ENCODE measurements at regions not wholly inside any gene's neighbourhood (a gene's known extent, or its start where the extent isn't known, plus 50 kb on each side); places are given as distances from the start of the nearest gene placed in this dataset.
A peak's percentile ranks its signal among the peaks of the same experiment; 100 is the strongest.

GRCh38 chr6:133754298-133754697, 134.6 kb upstream of the TCF21 start:
- DNase-seq (ENCODE audit: low spot score), result no peak

- peak; percentile 48 for DNase-seq (ENCODE audit: low spot score)
Observed at GRCh38 chr6:133756078-133756695, 132.7 kb upstream of the TCF21 start.

GRCh38 chr6:133757335-133757734, 131.6 kb upstream of the TCF21 start:
- DNase-seq (ENCODE audit: low spot score), result no peak

- no peak for DNase-seq (ENCODE audit: low spot score)
Observed at GRCh38 chr6:133758815-133759335, 130.0 kb upstream of the TCF21 start.

GRCh38 chr6:133759524-133759923, 129.4 kb upstream of the TCF21 start:
- no peak for DNase-seq (ENCODE audit: low spot score)

- peak; percentile 54 for DNase-seq (ENCODE audit: low spot score)
Observed at GRCh38 chr6:133761706-133762105, 127.2 kb upstream of the TCF21 start.

- peak; percentile 66 for DNase-seq (ENCODE audit: low spot score)
Observed at GRCh38 chr6:133764008-133764753, 124.7 kb upstream of the TCF21 start.

- DNase-seq (ENCODE audit: low spot score), result no peak
Observed at GRCh38 chr6:133764754-133765208, 124.1 kb upstream of the TCF21 start.

GRCh38 chr6:133767357-133767970, 121.4 kb upstream of the TCF21 start:
- DNase-seq (ENCODE audit: low spot score), result no peak

GRCh38 chr6:133768656-133769295, 120.1 kb upstream of the TCF21 start:
- no peak for DNase-seq (ENCODE audit: low spot score)

- DNase-seq (ENCODE audit: low spot score), result no peak
Observed at GRCh38 chr6:133769463-133769862, 119.5 kb upstream of the TCF21 start.

GRCh38 chr6:133772567-133772966, 116.3 kb upstream of the TCF21 start:
- no peak for DNase-seq (ENCODE audit: low spot score)

- no peak for DNase-seq (ENCODE audit: low spot score)
Observed at GRCh38 chr6:133773776-133774175, 115.1 kb upstream of the TCF21 start.

- peak; percentile 52 for DNase-seq (ENCODE audit: low spot score)
Observed at GRCh38 chr6:133774356-133774755, 114.6 kb upstream of the TCF21 start.

- DNase-seq (ENCODE audit: low spot score), result peak; percentile 74
Observed at GRCh38 chr6:133778414-133779130, 110.3 kb upstream of the TCF21 start.

GRCh38 chr6:133779916-133780695, 108.8 kb upstream of the TCF21 start:
- DNase-seq (ENCODE audit: low spot score), result no peak

GRCh38 chr6:133786016-133786415, 102.9 kb upstream of the TCF21 start:
- DNase-seq (ENCODE audit: low spot score), result no peak

GRCh38 chr6:133787122-133787521, 101.8 kb upstream of the TCF21 start:
- DNase-seq (ENCODE audit: low spot score), result no peak

- DNase-seq (ENCODE audit: low spot score), result no peak
Observed at GRCh38 chr6:133787859-133788505, 100.9 kb upstream of the TCF21 start.

GRCh38 chr6:133788556-133788955, 100.4 kb upstream of the TCF21 start:
- no peak for DNase-seq (ENCODE audit: low spot score)
